GM23338 (cell line): ENCODE measurements at regions not wholly inside any gene's neighbourhood (a gene's known extent, or its start where the extent isn't known, plus 50 kb on each side); places are given as distances from the start of the nearest gene placed in this dataset.

Experiments used
- ATAC-seq: fragments of 200-7000 bp; cut with Tn5 transposase; 3 replicates; pipeline ENCODE4 v1.9.1; 2020
- DNase-seq: peaks from one replicate; pipeline ENCODE4 v3.0.0-alpha.2; 2015; ENCODE audit warnings: low spot score
- H2AFZ ChIP-seq: fragments of 200-600 bp; sonication (generic); 2 replicates; pipeline ENCODE4 v1.8.0; 2016; ENCODE audit warnings: antibody characterized with exemption, mild to moderate bottlenecking, moderate library complexity
- H3F3A ChIP-seq: fragments of 200-600 bp; sonication (generic); replicated peaks from 2 replicates; pipeline ENCODE4 v1.8.0; 2017; ENCODE audit warnings: antibody characterized with exemption, mixed run types, low read depth
- H3K27ac ChIP-seq: fragments of 200-600 bp; sonication (generic); 2 replicates; pipeline ENCODE4 v1.6.1; 2016; ENCODE audit warnings: low read depth
- H3K27me3 ChIP-seq: fragments of 200-600 bp; sonication (generic); 2 replicates; pipeline ENCODE4 v1.8.0; 2016; ENCODE audit warnings: mild to moderate bottlenecking, mixed run types, moderate library complexity; ENCODE audit not compliant: insufficient read depth
- H3K36me3 ChIP-seq: fragments of 200-600 bp; sonication (generic); 2 replicates; pipeline ENCODE4 v1.8.0; 2016; ENCODE audit warnings: mild to moderate bottlenecking; ENCODE audit not compliant: insufficient read depth
- H3K4me1 ChIP-seq: fragments of 200-600 bp; sonication (generic); 2 replicates; pipeline ENCODE4 v1.8.0; 2016; ENCODE audit warnings: mild to moderate bottlenecking, moderate library complexity; ENCODE audit not compliant: insufficient read depth
- H3K4me2 ChIP-seq: fragments of 200-600 bp; sonication (generic); 2 replicates; pipeline ENCODE4 v1.7.1; 2017; ENCODE audit warnings: mixed run types
- H3K4me3 ChIP-seq: fragments of 200-600 bp; sonication (generic); 2 replicates; pipeline ENCODE4 v1.6.1; 2016; ENCODE audit warnings: mixed run types
- H3K79me2 ChIP-seq: fragments of 200-600 bp; sonication (generic); replicated peaks from 2 replicates; pipeline ENCODE4 v1.8.0; 2017; ENCODE audit warnings: mild to moderate bottlenecking; ENCODE audit not compliant: insufficient read depth
- H3K9me2 ChIP-seq: fragments of 200-600 bp; sonication (generic); 2 replicates; pipeline ENCODE4 v1.8.0; 2017; ENCODE audit not compliant: insufficient read depth
- H4K20me1 ChIP-seq: fragments of 200-600 bp; sonication (generic); replicated peaks from 2 replicates; pipeline ENCODE4 v1.8.0; 2017; ENCODE audit warnings: mild to moderate bottlenecking; ENCODE audit not compliant: insufficient read depth
- H3K27ac Mint-ChIP-seq: 2 replicates; pipeline ENCODE4 v1.8.0; 2020; ENCODE audit warnings: inconsistent platforms, mild to moderate bottlenecking, moderate library complexity, mixed read lengths
- H3K27me3 Mint-ChIP-seq: 3 replicates; pipeline ENCODE4 v1.8.0; 2022; ENCODE audit warnings: low read depth, mild to moderate bottlenecking, moderate library complexity, mixed read lengths, inconsistent platforms; ENCODE audit not compliant: insufficient read depth, poor library complexity
- H3K36me3 Mint-ChIP-seq: 3 replicates; pipeline ENCODE4 v1.8.0; 2021; ENCODE audit warnings: low read depth, mild to moderate bottlenecking, inconsistent platforms, moderate library complexity, mixed read lengths
- H3K4me1 Mint-ChIP-seq: 3 replicates; pipeline ENCODE4 v1.8.0; 2020; ENCODE audit warnings: mild to moderate bottlenecking, inconsistent platforms, mixed read lengths
- H3K4me3 Mint-ChIP-seq: 3 replicates; pipeline ENCODE4 v1.8.0; 2021; ENCODE audit warnings: moderate library complexity, mild to moderate bottlenecking, inconsistent platforms, mixed read lengths
- H3K9me3 Mint-ChIP-seq: 3 replicates; pipeline ENCODE4 v1.8.0; 2020; ENCODE audit warnings: moderate library complexity, mild to moderate bottlenecking, inconsistent platforms, mixed read lengths
- CREB1 ChIP-seq: fragments of 250-450 bp; sonication (Bioruptor Pico); IDR thresholded peaks from 2 replicates; pipeline ENCODE4 v1.5.0; 2020; ENCODE audit warnings: low read depth, mild to moderate bottlenecking, moderate library complexity
- CTCF ChIP-seq, 2 experiments: fragments of 200-600 bp in 1 of 2; sonication (generic) in 1 of 2; conservative IDR thresholded peaks; 2 replicates each; pipeline versions ENCODE4 v1.5.1 to v1.6.1; 2016 to 2017; ENCODE audit warnings: antibody characterized with exemption in 2 of 2, low read depth in 2 of 2, mild to moderate bottlenecking in 2 of 2, moderate library complexity in 1 of 2
- ETS1 ChIP-seq: IDR thresholded peaks from 2 replicates; pipeline ENCODE4 v1.6.1; 2016; ENCODE audit warnings: antibody characterized with exemption
- EZH2 ChIP-seq: fragments of 200-600 bp; sonication (generic); IDR thresholded peaks from one replicate; pipeline ENCODE4 v1.8.0; 2017; ENCODE audit warnings: antibody characterized with exemption, mild to moderate bottlenecking, low read depth; ENCODE audit not compliant: unreplicated experiment
- EZH2phosphoT487 ChIP-seq: fragments of 200-600 bp; sonication (generic); IDR thresholded peaks from one replicate; pipeline ENCODE4 v1.8.1; 2018; ENCODE audit warnings: antibody characterized with exemption; ENCODE audit not compliant: unreplicated experiment
- NANOG ChIP-seq: IDR thresholded peaks from 2 replicates; pipeline ENCODE4 v1.6.1; 2016; ENCODE audit warnings: antibody characterized with exemption, borderline replicate concordance
- POLR2AphosphoS5 ChIP-seq: IDR thresholded peaks from 2 replicates; pipeline ENCODE4 v1.6.1; 2016; ENCODE audit warnings: antibody characterized with exemption, low read depth
- STAT1 ChIP-seq: IDR thresholded peaks from one replicate; pipeline ENCODE4 v1.6.1; 2016; ENCODE audit warnings: antibody characterized with exemption; ENCODE audit not compliant: unreplicated experiment
- ZNF114 ChIP-seq: fragments of 250-450 bp; sonication (Bioruptor Pico); IDR thresholded peaks from 2 replicates; pipeline ENCODE4 v1.5.0; 2020; ENCODE audit warnings: mild to moderate bottlenecking, moderate library complexity
- ZNF331 ChIP-seq: fragments of 250-450 bp; sonication (Bioruptor Pico); IDR thresholded peaks from 2 replicates; pipeline ENCODE4 v1.5.0; 2020; ENCODE audit warnings: low read depth, mild to moderate bottlenecking, moderate library complexity

GRCh38 chr5:166083183-166083959 is 2208.1 kb upstream of the WWC1 start:
- no peak overlapping the region for H3K4me3 Mint-ChIP-seq
- no peak overlapping the region for H3K27ac Mint-ChIP-seq
- TF ChIP-seq EZH2, result no peak
- TF ChIP-seq CREB1 (CRISPR knock-in tag), result no peak
- TF ChIP-seq CTCF (conservative IDR thresholded peaks at IDR 0.05; ENCODE audit: low read depth in 2 of 2), result peak in 1 of 2 experiments; percentile 48; a peak in 2 of 4 replicates
- no peak overlapping the region for H2AFZ ChIP-seq
- DNase-seq (peak; percentile 34), ATAC-seq (peak; percentile 58)
- no peak overlapping the region for H3K4me3 ChIP-seq
- no peaks in the 10 kb centered on the region for H3K36me3 ChIP-seq
- H3K79me2 ChIP-seq, result no peaks in the 10 kb centered on the region
- 0 out of 2 replicates have a peak, but pooled peaks cover 6% of the 10 kb centered on the region for H3K9me2 ChIP-seq
- peaks cover 11% of the 10 kb centered on the region for H3K27me3 Mint-ChIP-seq
- peaks cover 4% of the 10 kb centered on the region; the same call in 2 of the 3 replicates for H3K36me3 Mint-ChIP-seq
- H3K4me2 ChIP-seq, result 0 out of 2 replicates have a peak overlapping the region, but pooled peaks have one; percentile 35
- H3F3A ChIP-seq, result no peaks in the 10 kb centered on the region
- no peak overlapping the region for H3K27ac ChIP-seq
- H3K4me1 ChIP-seq, result peaks cover 39% of the 10 kb centered on the region
- peaks cover 12% of the 10 kb centered on the region for H3K27me3 ChIP-seq
- H3K4me1 Mint-ChIP-seq, result peaks cover 41% of the 10 kb centered on the region
- H3K9me3 Mint-ChIP-seq, result no peaks in the 10 kb centered on the region; the same call in 2 of the 3 replicates
- H4K20me1 ChIP-seq, result no peaks in the 10 kb centered on the region

GRCh38 chr5:166086568-166086967 is 2204.9 kb upstream of the WWC1 start:
- no peaks in the 10 kb centered on the region for H3K79me2 ChIP-seq
- ATAC-seq, result no peak
- H3K27ac Mint-ChIP-seq, result no peak overlapping the region
- H4K20me1 ChIP-seq, result no peaks in the 10 kb centered on the region
- H3K4me1 ChIP-seq, result peaks cover 46% of the 10 kb centered on the region
- H3K36me3 Mint-ChIP-seq, result peaks cover 4% of the 10 kb centered on the region; the same call in 2 of the 3 replicates
- H3K27me3 ChIP-seq, result peaks cover 19% of the 10 kb centered on the region
- H3K27me3 Mint-ChIP-seq, result peaks cover 11% of the 10 kb centered on the region
- no peaks in the 10 kb centered on the region for H3F3A ChIP-seq
- no peak overlapping the region for H3K4me2 ChIP-seq
- no peak overlapping the region for H3K27ac ChIP-seq
- no peak overlapping the region for H3K4me3 ChIP-seq
- peaks cover 4% of the 10 kb centered on the region; the same call in 1 of the 3 replicates for H3K9me3 Mint-ChIP-seq
- H3K4me1 Mint-ChIP-seq, result peaks cover 49% of the 10 kb centered on the region
- DNase-seq, result no peak
- H2AFZ ChIP-seq, result no peak overlapping the region
- no peak overlapping the region for H3K4me3 Mint-ChIP-seq
- H3K36me3 ChIP-seq, result no peaks in the 10 kb centered on the region
- H3K9me2 ChIP-seq, result no peaks in the 10 kb centered on the region
- no peak for TF ChIP-seq ZNF331 (CRISPR knock-in tag)
- no peak for TF ChIP-seq EZH2phosphoT487
- TF ChIP-seq ZNF114 (CRISPR knock-in tag), result no peak
- TF ChIP-seq ETS1, result no peak
- no peak for TF ChIP-seq EZH2
- no peak for TF ChIP-seq CTCF (conservative IDR thresholded peaks at IDR 0.05; ENCODE audit: low read depth in 2 of 2)
- no peak for TF ChIP-seq STAT1
- no peak for TF ChIP-seq CREB1 (CRISPR knock-in tag)
- no peak for TF ChIP-seq POLR2AphosphoS5
- TF ChIP-seq NANOG, result no peak
